ENCODE measurements at regions not wholly inside any gene's neighbourhood (a gene's known extent, or its start where the extent isn't known, plus 50 kb on each side); places are given as distances from the start of the nearest gene placed in this dataset.

DNA sequence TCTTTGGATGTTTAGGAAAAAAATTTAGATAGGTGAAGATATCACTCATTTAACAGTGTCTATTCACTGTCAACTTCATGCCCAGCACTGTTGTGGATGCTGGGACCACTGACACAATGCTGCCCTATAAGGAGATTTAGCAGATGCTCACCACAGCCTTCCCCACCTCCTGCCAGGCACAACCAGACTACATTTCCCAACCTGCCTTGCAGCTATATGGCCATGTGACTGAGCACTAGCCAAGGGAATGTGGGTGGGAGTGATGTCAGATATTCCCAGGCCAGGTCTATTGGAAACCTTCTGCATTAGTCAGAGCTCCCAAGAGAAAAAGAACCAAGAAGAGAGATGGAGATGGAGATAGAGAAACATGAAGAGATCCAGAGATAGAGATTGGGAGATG is 302.6 kb upstream of the TAS2R1 start:
- H3K4me3 ChIP-seq: no peak overlapping the region
- H3K36me3 ChIP-seq (replicated peaks; ENCODE audit: insufficient read depth, low read depth): no peaks in the 10 kb centered on the region
- H2AFZ ChIP-seq: no peak overlapping the region
- H3K9me2 ChIP-seq (replicated peaks; ENCODE audit: insufficient read depth): no peaks in the 10 kb centered on the region
- DNase-seq (ENCODE audit: low spot score): no peak
- H3K4me2 ChIP-seq: no peak overlapping the region
- H3K9me3 ChIP-seq (ENCODE audit: low read depth): no peaks in the 10 kb centered on the region
- H3K4me1 ChIP-seq (ENCODE audit: insufficient read depth): no peaks in the 10 kb centered on the region
- H4K20me1 ChIP-seq (ENCODE audit: insufficient read depth, poor library complexity, severe bottlenecking): no peaks in the 10 kb centered on the region
- no peak overlapping the region for H3K27ac ChIP-seq
- H3K27me3 ChIP-seq: no peaks in the 10 kb centered on the region
- H3K79me2 ChIP-seq: no peaks in the 10 kb centered on the region
- TF ChIP-seq CTCF (IDR thresholded peaks at IDR 0.05; ENCODE audit: poor library complexity): no peak
- no peak for TF ChIP-seq EZH2phosphoT487 (IDR thresholded peaks at IDR 0.05; ENCODE audit: low read depth, severe bottlenecking, unreplicated experiment)

GRCh38 chr5:9930156-9930555 is 300.0 kb upstream of the TAS2R1 start:
- Histone ChIP-seq H3K36me3 (replicated peaks; ENCODE audit: insufficient read depth, low read depth) (no peaks in the 10 kb centered on the region), H2AFZ (no peak overlapping the region), H4K20me1 (ENCODE audit: insufficient read depth, poor library complexity, severe bottlenecking) (no peaks in the 10 kb centered on the region), H3K9me2 (replicated peaks; ENCODE audit: insufficient read depth) (no peaks in the 10 kb centered on the region), H3K9me3 (ENCODE audit: low read depth) (no peaks in the 10 kb centered on the region), H3K4me1 (ENCODE audit: insufficient read depth) (no peaks in the 10 kb centered on the region), H3K4me3 (no peak overlapping the region), H3K79me2 (no peaks in the 10 kb centered on the region), H3K4me2 (no peak overlapping the region), H3K27me3 (no peaks in the 10 kb centered on the region), H3K27ac (no peak overlapping the region)
- DNase-seq (ENCODE audit: low spot score): no peak
- 93% methylated on average over 9 of the region's 10 CpGs for WGBS (ENCODE audit: low lambda C conversion rate, missing lambda C conversion rate)
- TF ChIP-seq EZH2 (IDR thresholded peaks at IDR 0.05; ENCODE audit: borderline replicate concordance): no peak
- TF ChIP-seq EZH2phosphoT487 (IDR thresholded peaks at IDR 0.05; ENCODE audit: low read depth, severe bottlenecking, unreplicated experiment): no peak
- no peak for TF ChIP-seq CTCF (IDR thresholded peaks at IDR 0.05; ENCODE audit: poor library complexity)

DNA sequence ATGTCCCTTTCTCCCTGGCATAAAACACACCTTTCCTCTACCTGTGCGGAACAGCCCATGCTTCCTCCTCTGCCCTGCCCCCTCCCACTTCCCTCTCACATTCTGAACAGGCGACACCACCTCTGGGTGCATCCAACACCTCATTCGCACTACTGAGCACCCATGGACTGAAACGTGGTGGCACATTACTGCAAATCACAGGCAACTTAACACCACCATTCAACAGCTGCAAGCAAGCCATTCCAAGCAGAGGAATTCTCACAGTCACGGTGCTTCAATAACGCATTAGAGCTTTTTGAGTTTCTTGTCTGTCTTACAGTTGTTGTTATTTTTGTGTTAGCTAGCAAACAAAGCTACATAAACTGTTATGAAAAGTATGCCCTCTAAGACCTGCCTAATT is 298.2 kb upstream of the TAS2R1 start:
- H3K36me3 ChIP-seq (replicated peaks; ENCODE audit: insufficient read depth, low read depth): no peaks in the 10 kb centered on the region
- H3K4me1 ChIP-seq (ENCODE audit: insufficient read depth): no peaks in the 10 kb centered on the region
- no peaks in the 10 kb centered on the region for H3K27me3 ChIP-seq
- no peaks in the 10 kb centered on the region for H3K9me3 ChIP-seq (ENCODE audit: low read depth)
- no peaks in the 10 kb centered on the region for H3K9me2 ChIP-seq (replicated peaks; ENCODE audit: insufficient read depth)
- no peak overlapping the region for H3K4me3 ChIP-seq
- H2AFZ ChIP-seq: no peak overlapping the region
- H3K79me2 ChIP-seq: no peaks in the 10 kb centered on the region
- no peak for TF ChIP-seq EZH2 (IDR thresholded peaks at IDR 0.05; ENCODE audit: borderline replicate concordance)
- no peak for TF ChIP-seq CTCF (IDR thresholded peaks at IDR 0.05; ENCODE audit: poor library complexity)
- TF ChIP-seq EZH2phosphoT487 (IDR thresholded peaks at IDR 0.05; ENCODE audit: low read depth, severe bottlenecking, unreplicated experiment): no peak
- no peak overlapping the region for H3K4me2 ChIP-seq
- no peaks in the 10 kb centered on the region for H4K20me1 ChIP-seq (ENCODE audit: insufficient read depth, poor library complexity, severe bottlenecking)
- H3K27ac ChIP-seq: no peak overlapping the region
- WGBS (ENCODE audit: low lambda C conversion rate, missing lambda C conversion rate): 66% methylated on average over 6 of the region's 6 CpGs
- DNase-seq (ENCODE audit: low spot score): no peak

DNA sequence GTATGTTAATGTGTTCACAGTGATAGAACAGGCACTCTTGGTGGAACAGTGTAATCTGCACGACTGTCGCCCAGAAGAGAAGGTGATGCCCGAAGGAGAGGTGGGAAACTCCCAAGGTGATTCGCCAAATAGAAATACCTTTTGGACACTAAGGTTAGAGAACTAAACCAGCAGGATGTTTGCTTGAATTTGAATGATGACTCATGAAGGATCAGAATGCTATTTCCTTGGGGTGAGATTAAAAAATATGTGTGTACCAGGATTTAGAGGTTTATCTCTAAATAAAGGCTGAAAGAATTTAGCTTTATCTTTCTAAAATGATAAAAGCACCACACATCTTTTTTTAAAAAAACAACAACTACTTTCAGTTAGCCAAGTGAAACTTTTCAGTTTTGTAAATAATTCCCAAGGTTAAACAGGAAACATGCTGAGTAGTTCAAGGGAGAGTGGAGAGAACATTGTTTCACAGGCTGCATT is 297.4 kb upstream of the TAS2R1 start:
- H3K4me1 ChIP-seq (ENCODE audit: insufficient read depth): no peaks in the 10 kb centered on the region
- H3K27ac ChIP-seq: no peak overlapping the region
- H3K9me2 ChIP-seq (replicated peaks; ENCODE audit: insufficient read depth): no peaks in the 10 kb centered on the region
- no peak overlapping the region for H2AFZ ChIP-seq
- H3K36me3 ChIP-seq (replicated peaks; ENCODE audit: insufficient read depth, low read depth): no peaks in the 10 kb centered on the region
- no peak overlapping the region for H3K4me3 ChIP-seq
- no peak overlapping the region for H3K4me2 ChIP-seq
- H3K79me2 ChIP-seq: no peaks in the 10 kb centered on the region
- H3K9me3 ChIP-seq (ENCODE audit: low read depth): no peaks in the 10 kb centered on the region
- DNase-seq (ENCODE audit: low spot score): no peak
- 42% methylated on average over 4 of the region's 4 CpGs for whole genome bisulfite sequencing (ENCODE audit: low lambda C conversion rate, missing lambda C conversion rate)
- no peaks in the 10 kb centered on the region for H4K20me1 ChIP-seq (ENCODE audit: insufficient read depth, poor library complexity, severe bottlenecking)
- TF ChIP-seq CTCF (IDR thresholded peaks at IDR 0.05; ENCODE audit: poor library complexity): no peak
- no peak for TF ChIP-seq EZH2phosphoT487 (IDR thresholded peaks at IDR 0.05; ENCODE audit: low read depth, severe bottlenecking, unreplicated experiment)
- TF ChIP-seq EZH2 (IDR thresholded peaks at IDR 0.05; ENCODE audit: borderline replicate concordance): no peak
- no peaks in the 10 kb centered on the region for H3K27me3 ChIP-seq

Data from hepatocyte (in vitro differentiated cells).